ENCODE measurements at regions not wholly inside any gene's neighbourhood (a gene's known extent, or its start where the extent isn't known, plus 50 kb on each side); places are given as distances from the start of the nearest gene placed in this dataset.

DNA sequence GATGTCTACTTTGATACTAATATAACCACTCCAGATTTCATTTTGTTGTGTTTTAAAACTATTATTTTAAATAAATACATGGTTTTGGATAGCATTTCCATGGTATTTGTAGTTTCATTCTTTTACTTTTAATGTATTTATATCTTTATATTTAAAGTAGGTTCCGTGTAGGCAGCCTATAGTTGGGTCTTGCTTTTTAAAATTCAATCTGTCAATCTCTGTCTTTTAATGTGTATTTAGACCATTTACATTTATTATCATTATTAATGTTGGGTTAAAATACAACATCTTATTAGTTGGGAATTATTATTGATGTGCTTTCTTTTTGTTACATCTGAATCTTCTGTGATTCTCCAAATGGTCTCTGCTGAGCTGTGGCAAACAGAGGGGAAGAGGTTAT, 412.1 kb downstream of the NPIPA7 start:
- ATAC-seq (ENCODE audit: low read depth) (no peak), DNase-seq (ENCODE audit: low spot score) (no peak)
- Histone ChIP-seq H3K9me3 (ENCODE audit: severe bottlenecking) (no peaks in the 10 kb centered on the region), H3K4me3 (ENCODE audit: severe bottlenecking) (no peak overlapping the region), H3K27me3 (ENCODE audit: insufficient read depth, poor library complexity, severe bottlenecking) (no peaks in the 10 kb centered on the region), H3K4me1 (ENCODE audit: insufficient read depth, poor library complexity, severe bottlenecking) (no peaks in the 10 kb centered on the region), H3K36me3 (ENCODE audit: low read depth) (no peaks in the 10 kb centered on the region), H3K27ac (ENCODE audit: poor library complexity, severe bottlenecking) (no peak overlapping the region)
- TF ChIP-seq, protein P1, sequence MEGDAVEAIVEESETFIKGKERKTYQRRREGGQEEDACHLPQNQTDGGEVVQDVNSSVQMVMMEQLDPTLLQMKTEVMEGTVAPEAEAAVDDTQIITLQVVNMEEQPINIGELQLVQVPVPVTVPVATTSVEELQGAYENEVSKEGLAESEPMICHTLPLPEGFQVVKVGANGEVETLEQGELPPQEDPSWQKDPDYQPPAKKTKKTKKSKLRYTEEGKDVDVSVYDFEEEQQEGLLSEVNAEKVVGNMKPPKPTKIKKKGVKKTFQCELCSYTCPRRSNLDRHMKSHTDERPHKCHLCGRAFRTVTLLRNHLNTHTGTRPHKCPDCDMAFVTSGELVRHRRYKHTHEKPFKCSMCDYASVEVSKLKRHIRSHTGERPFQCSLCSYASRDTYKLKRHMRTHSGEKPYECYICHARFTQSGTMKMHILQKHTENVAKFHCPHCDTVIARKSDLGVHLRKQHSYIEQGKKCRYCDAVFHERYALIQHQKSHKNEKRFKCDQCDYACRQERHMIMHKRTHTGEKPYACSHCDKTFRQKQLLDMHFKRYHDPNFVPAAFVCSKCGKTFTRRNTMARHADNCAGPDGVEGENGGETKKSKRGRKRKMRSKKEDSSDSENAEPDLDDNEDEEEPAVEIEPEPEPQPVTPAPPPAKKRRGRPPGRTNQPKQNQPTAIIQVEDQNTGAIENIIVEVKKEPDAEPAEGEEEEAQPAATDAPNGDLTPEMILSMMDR (IDR thresholded peaks at IDR 0.05; ENCODE audit: poor library complexity, severe bottlenecking), result no peak

DNA sequence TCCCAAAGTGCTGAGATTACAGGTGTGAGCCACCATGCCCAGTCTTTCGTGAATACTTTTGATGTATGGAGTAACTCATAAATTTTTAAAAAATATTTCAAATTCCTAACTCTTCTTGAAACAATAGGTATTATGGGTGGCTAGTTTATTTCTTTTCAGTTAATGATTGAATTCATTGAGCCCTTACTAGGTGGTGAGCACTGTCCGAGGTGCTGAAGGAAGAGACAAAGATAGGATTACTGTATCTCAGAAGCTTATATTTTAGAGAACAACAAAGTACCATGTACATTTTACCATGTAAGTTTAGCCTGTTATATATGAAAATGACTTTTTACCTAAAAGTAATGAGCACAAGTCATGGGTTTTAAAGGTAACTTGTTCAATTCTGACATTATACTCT, 418.3 kb downstream of the NPIPA7 start:
- ATAC-seq (ENCODE audit: low read depth) (no peak), DNase-seq (ENCODE audit: low spot score) (no peak)

DNA sequence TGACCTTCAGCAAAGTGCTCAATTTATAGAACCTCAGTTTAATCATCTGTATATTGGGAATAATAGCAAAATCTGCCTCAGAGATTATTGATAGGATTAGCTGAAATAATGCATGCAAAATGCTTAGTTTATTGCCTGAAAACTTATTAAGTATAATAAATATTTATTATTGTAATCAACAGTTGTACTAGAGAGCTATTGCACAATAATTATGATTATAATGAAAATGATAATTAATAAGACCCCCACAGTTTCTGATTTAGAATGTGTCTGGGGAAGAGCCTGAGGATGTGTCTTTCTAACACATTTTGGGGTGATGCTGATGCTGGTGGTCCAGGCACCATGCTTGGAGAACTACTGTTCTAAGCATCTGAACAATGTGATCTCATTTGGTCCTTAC, 419.6 kb downstream of the NPIPA7 start:
- H3K27me3 ChIP-seq (ENCODE audit: insufficient read depth, poor library complexity, severe bottlenecking), result no peaks in the 10 kb centered on the region
- H3K36me3 ChIP-seq (ENCODE audit: low read depth), result no peaks in the 10 kb centered on the region
- H3K9me3 ChIP-seq (ENCODE audit: severe bottlenecking), result no peaks in the 10 kb centered on the region
- TF ChIP-seq, protein P1 (IDR thresholded peaks at IDR 0.05; ENCODE audit: poor library complexity, severe bottlenecking), result no peak
- H3K4me1 ChIP-seq (ENCODE audit: insufficient read depth, poor library complexity, severe bottlenecking), result no peaks in the 10 kb centered on the region
- no peak overlapping the region for H3K27ac ChIP-seq (ENCODE audit: poor library complexity, severe bottlenecking)
- no peak overlapping the region for H3K4me3 ChIP-seq (ENCODE audit: severe bottlenecking)
- ATAC-seq (ENCODE audit: low read depth), result no peak
- no peak for DNase-seq (ENCODE audit: low spot score)

More for the DNA sequence above, 418.3 kb downstream of the NPIPA7 start:
- no peak overlapping the region for H3K27ac ChIP-seq (ENCODE audit: poor library complexity, severe bottlenecking)
- H3K9me3 ChIP-seq (ENCODE audit: severe bottlenecking), result no peaks in the 10 kb centered on the region
- no peak overlapping the region for H3K4me3 ChIP-seq (ENCODE audit: severe bottlenecking)
- H3K36me3 ChIP-seq (ENCODE audit: low read depth), result no peaks in the 10 kb centered on the region
- H3K4me1 ChIP-seq (ENCODE audit: insufficient read depth, poor library complexity, severe bottlenecking), result no peaks in the 10 kb centered on the region
- TF ChIP-seq, protein P1 (IDR thresholded peaks at IDR 0.05; ENCODE audit: poor library complexity, severe bottlenecking), result no peak
- H3K27me3 ChIP-seq (ENCODE audit: insufficient read depth, poor library complexity, severe bottlenecking), result no peaks in the 10 kb centered on the region

DNA sequence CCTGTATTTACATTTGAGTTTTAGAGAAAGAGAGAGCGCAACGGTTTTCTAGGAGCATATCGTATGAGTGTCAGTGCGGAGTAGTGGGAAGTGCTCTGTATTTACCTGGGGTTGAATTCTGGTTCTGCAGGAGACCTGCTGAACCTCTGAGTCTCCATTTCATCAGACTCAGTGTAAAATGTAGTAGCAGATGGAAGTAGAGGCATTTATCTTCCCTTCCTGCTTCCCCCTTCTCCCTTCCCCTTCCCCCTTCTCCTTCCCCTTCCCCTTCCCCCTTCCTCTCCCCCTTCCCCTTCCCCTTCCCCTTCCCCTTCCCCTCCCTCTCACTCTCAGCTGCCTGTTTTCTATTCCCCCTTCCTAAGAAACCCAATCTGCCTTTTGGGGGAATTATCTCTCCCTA, 426.9 kb downstream of the NPIPA7 start:
- Histone ChIP-seq H3K27me3 (ENCODE audit: insufficient read depth, poor library complexity, severe bottlenecking) (no peaks in the 10 kb centered on the region), H3K27ac (ENCODE audit: poor library complexity, severe bottlenecking) (no peak overlapping the region), H3K4me1 (ENCODE audit: insufficient read depth, poor library complexity, severe bottlenecking) (no peaks in the 10 kb centered on the region), H3K9me3 (ENCODE audit: severe bottlenecking) (no peaks in the 10 kb centered on the region), H3K36me3 (ENCODE audit: low read depth) (no peaks in the 10 kb centered on the region), H3K4me3 (ENCODE audit: severe bottlenecking) (no peak overlapping the region)
- DNase-seq (ENCODE audit: low spot score) (no peak), ATAC-seq (ENCODE audit: low read depth) (no peak)
- TF ChIP-seq, protein P1 (IDR thresholded peaks at IDR 0.05; ENCODE audit: poor library complexity, severe bottlenecking), result no peak

DNA sequence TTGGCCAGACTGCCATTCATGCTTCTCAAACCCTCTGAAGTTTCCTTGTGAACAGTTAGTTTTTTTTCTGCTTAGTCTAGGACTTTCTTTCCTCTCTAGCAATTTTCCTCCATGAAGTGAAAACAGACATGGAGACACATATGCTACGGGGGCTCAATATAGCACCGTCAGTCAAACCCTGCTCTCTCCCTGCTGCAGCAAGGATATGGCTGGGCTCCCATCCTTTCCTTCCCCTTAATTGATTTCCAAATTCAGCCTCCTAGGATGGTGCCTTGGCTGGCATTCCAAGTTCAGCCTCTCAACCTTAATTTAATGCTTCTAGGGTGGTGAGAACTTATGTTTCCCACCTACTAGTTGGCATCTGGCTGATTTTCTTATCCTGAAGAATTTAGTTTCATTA, 436.7 kb downstream of the NPIPA7 start:
- DNase-seq (ENCODE audit: low spot score) (no peak), ATAC-seq (ENCODE audit: low read depth) (no peak)
- Histone ChIP-seq H3K27ac (ENCODE audit: poor library complexity, severe bottlenecking) (no peak overlapping the region), H3K36me3 (ENCODE audit: low read depth) (no peaks in the 10 kb centered on the region), H3K4me3 (ENCODE audit: severe bottlenecking) (no peak overlapping the region), H3K9me3 (ENCODE audit: severe bottlenecking) (no peaks in the 10 kb centered on the region), H3K27me3 (ENCODE audit: insufficient read depth, poor library complexity, severe bottlenecking) (peaks cover 4% of the 10 kb centered on the region), H3K4me1 (ENCODE audit: insufficient read depth, poor library complexity, severe bottlenecking) (no peaks in the 10 kb centered on the region)
- TF ChIP-seq, protein P1 (IDR thresholded peaks at IDR 0.05; ENCODE audit: poor library complexity, severe bottlenecking), result no peak

All from RWPE2 (cell line).